HG02884 (cell line): ENCODE measurements at regions not wholly inside any gene's neighbourhood (a gene's known extent, or its start where the extent isn't known, plus 50 kb on each side); places are given as distances from the start of the nearest gene placed in this dataset.
"Not testable (repeated sequence)": the region's sequence is repeated elsewhere in the genome, so short reads cannot be mapped to it uniquely, and the experiment has no call there.

ENCODE experiments used
- ATAC-seq: cut with Tn5 transposase; IDR thresholded peaks from one replicate; pipeline ENCODE4 v1.9.1; 2021; ENCODE audit warnings: mild to moderate bottlenecking, moderate library complexity; ENCODE audit not compliant: unreplicated experiment

DNA sequence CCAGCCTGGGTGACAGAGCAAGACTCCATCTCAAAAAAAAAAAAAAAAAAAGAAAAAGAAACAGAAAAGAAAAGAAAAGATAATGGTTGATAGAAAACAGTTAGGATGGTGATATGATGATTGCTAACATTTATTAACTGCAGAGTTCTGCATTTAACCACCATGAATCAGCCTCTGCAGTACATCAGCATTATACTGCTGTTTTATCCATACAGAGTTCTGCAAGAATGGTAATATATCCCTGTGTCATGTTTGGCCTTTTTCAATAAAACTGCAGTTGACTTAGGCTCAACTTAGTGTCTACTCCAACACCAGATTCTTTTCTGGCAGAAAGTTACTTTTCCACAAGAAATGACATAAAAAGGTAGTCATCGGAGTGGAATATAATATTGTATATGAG lies 62.6 kb downstream of the DUSP6 start:
- no peak for ATAC-seq

DNA sequence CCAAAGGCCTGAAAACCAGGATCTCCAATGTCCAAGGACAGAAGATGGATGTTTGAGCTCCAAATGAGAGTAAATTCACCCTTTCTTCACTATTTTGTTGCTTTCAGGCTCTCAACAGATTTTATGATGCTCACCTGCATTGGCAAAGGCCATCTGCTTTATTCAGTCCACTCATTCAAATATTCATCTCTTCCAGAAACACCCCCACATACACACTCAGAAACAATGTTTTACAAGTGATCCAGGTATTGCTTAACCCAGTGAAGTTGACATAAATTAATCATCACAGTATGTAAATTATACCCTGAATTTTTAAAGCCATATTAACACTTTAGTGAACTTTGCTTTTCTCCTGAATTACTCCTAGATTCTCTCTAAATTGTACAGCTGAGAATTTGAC lies 63.3 kb downstream of the DUSP6 start:
- no peak for ATAC-seq

DNA sequence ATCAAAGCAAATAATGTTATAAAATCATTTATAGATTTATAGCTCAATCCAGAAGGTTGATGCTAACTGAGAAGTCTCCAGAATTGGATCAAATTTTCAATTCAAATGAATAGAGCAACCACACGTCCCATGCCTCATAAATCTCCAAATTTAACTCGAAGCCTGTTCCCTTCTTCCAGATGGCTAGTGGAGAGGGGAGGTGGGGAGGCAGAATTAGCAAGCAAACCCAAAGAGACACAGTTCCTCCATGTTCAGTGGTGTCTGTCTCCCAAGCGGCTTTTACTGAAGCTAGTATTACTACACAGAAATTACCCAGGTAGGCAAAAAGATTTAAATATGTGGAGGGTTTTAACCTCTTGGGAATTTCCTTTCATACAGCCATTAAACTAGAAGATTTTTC lies 65.8 kb downstream of the DUSP6 start:
- ATAC-seq, result no peak

DNA sequence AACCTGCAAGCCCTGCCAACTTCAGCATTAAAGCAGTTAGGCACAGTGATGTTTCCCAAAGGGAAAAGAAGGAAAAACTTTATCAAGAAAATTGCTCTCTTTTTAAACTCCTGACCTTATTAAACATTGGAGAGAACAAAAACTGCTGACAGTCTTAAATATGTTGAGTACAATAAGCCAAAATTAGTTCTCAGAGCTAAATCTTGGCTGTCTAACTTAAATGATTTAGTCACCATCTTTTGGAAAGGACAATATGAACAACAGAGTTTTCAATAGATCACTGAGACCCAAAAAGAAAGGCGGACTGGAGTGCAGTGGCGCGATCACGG lies 70.8 kb downstream of the DUSP6 start:
- no peak for ATAC-seq

DNA sequence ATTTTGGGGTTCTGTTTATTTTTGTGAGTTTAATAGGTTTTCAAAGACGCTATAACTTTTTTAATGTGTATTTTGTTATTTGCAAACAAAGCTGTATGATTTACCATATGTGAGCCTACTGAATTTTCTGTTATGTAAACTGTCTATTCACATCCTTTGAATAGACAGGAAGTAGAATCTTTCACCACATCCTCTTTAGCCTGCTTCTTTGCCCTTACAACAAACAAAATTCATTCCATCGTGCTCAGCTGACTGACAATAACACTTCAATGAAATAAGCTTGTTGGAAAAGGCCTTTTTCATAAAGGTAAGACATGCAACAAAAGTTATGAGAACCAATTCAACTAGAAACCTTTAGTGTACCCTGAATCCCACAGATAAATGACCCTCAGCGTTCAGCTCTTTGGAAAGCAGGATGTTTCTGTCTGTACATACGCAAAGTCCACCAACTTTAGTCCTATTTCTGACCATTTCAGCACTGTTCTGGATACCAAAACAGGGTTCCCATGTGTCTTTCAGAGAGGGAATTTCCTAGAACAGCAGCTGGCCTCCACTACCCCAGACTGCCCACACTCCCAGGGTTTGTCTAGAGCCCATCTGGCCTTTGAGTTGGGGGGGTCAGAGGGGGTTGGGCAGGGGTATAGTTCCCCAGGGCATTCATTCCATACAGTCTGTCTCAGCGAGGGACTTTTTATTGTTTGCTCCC lies 71.3 kb downstream of the DUSP6 start:
- ATAC-seq, result no peak

DNA sequence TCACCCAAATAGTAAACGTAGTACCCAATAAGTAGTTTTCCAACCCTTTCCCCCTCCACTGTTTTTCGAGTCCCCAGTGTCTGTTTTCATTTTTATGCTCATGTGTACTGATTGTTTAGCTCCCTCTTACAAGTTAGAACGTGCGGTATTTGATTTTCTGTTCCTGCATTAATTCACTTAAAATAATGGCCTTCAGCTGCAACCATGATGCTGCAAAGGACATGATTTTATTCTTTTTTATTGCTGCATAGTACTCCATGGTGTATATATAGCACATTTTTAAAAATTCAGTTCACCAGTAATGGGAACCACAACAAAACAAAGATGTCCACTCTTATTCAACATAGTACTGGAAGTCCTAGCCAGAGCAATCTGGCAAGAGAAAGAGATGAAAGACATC lies 72.8 kb downstream of the DUSP6 start:
- no peak for ATAC-seq

DNA sequence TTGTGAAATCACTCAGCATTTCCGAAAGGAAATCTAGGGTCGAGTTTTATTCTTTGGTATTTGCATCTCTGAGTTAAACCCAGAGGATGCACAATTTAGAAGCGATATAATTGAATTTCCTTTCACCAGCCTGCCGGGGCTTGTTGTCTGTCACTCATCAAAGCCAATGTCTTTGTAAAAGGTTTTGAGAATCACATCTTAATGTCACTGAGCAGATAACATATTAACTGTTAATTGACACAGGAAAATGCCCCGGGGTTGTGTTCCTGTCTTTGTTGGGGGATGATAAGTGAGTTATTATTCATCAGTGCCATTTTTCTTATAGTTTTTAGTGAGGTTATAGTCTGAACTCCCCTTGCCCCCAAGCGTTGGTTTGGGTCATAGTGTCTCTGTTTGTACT lies 73.4 kb downstream of the DUSP6 start:
- ATAC-seq, result no peak

DNA sequence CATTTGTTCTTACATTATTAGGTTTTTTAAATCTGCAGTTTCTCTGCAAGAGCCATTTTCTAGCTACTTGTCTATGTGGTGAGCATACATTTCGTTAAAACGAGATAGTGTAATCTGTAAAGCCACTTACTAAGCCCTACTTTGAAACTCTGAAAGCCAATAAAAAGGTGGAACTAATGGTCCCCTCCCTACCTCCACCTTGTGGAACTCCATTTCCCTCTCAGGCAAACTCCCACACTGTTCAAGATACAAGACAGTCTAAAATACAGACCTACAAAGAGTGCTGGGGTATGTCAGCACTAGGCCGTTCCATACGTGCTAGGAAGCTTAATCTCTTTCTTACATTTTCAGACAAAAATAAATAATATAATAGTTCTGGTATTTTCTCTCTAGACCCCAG lies 74.1 kb downstream of the DUSP6 start:
- ATAC-seq, result no peak

DNA sequence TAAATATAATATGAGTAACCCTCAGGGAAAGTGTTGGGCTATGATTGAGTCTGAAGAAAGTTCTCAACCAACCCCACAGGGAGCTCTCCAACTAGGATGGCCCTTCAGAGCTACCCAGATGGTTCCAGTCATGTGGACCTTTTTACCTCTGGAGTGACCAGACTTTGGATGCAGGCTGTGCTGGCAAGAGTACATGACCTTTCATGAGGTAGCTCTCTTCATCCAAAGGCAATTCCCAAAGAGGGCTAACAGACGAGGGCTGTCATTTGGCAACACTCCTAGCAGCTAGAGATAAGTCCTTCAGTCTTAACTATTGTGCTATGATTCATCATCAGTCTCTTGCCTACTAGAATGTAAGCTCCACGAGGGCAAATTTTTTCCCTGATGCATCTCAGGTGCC lies 75.4 kb downstream of the DUSP6 start:
- ATAC-seq, result no peak

DNA sequence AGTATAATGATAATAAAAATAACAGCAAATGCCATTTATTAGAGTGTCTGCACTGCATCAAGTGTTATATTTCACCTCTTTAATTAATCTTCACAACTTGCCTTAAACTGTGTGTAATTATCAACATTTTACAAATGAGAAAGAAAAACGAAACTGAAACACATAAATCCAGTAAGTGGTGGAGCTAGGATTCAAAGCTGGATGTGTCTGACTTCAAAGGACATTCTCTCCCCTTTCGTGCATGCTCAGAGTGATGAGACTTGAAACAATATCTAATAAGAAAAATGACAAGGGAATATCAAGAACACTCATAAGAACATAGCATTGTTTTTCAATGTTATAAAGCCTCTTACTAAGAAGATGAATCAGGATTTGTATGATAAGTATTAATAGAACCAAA lies 78.8 kb downstream of the DUSP6 start:
- no peak for ATAC-seq

DNA sequence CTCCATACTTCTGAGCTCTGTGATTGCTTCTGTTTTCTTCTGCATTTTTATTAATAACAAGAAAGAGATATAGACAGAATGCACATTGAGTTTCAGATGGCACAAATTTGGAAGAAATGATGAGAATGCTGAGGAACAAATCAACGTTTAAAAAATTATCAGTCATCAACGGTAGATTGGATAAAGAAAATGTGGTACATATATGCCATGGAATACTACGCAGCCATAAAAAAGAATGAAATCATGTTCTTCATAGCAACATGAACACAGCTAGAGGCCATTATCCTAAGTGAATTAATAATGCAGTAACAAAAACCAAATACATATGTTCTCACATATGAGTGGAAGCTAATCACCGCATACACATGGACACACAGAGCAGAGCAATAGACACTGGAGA lies 81.8 kb downstream of the DUSP6 start:
- no peak for ATAC-seq

DNA sequence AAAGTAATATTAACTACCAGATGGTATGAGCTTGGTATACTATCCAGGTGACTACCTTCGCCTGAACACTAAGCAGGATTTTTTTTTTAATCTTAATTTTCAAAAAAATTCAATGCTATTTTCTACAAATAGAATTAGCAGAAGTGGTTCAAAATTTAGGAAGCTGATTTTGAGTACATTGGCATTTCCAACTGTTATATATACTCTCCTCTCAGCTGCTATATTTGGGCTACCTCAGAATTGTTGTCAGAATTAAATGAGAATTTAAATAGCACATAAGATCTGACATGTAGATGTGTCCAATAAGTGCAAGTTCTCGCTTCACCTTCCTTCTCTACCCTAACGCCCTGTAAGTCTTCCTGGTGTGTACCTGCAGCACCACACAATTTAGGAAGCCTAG lies 83.1 kb downstream of the DUSP6 start:
- no peak for ATAC-seq

DNA sequence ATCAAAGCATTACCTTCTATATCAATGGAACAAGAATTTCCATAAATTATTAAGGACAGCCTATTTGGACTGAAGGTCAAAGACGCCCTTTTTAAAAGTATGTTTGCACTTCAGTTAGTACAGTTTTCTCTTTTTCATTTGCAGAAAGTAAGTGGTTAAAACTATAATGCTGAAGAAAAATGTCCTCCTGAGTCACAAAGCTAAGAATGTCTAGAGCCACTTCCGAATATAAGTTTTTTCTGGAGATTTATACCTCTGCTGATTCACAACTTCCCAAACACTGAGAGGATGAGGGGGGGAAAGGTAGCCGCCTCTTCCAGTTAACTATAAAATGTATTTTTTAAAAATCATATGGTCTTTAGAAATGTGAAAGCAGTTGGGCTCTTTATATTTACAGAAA lies 84.9 kb downstream of the DUSP6 start:
- no peak for ATAC-seq

DNA sequence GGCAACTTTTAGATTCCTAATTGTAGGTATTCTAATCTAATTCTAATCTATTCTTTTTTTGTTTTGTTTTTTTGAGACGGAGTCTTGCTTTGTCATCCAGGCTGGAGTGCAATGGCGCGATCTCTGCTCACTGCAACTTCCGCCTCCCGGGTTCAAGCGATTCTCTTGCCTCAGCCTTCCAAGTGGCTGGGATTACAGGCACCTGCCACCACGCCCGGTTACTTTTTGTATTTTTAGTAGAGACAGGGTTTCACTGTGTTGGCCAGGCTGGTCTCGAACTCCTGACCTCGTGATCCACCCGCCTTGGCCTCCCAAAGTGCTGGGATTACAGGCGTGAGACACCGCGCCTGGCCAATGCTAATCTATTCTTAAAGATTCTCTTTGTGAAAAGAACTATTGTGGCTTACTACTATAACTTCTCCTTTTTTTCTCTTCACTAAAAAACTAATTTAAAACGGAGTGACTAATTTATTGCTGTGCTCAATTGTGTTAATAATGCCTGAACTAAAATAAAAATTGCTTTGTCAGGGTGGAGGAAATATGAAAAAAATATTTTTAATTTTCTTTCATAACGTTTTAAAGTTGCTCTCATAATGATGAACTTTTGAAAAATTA lies 85.6 kb downstream of the DUSP6 start:
- ATAC-seq, result not testable (repeated sequence)

DNA sequence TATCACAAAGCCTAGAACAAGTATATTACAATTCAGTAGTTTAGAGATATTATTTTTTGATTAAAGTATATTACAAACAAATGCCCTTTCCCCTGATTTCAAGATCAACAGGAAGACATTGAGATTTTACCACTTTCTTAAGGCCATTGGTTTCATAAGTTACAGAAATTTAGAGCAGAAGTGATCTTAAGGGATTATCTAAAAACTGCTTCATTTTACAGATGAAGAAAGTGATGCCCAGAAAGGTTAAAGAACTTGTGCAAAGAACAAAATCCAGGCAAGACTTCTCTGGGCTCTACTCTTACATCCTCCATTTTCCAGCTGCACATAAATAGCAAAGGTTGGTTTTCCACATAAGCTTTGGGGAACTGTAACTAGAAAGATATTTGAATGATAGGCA lies 87.5 kb downstream of the DUSP6 start:
- ATAC-seq, result no peak

DNA sequence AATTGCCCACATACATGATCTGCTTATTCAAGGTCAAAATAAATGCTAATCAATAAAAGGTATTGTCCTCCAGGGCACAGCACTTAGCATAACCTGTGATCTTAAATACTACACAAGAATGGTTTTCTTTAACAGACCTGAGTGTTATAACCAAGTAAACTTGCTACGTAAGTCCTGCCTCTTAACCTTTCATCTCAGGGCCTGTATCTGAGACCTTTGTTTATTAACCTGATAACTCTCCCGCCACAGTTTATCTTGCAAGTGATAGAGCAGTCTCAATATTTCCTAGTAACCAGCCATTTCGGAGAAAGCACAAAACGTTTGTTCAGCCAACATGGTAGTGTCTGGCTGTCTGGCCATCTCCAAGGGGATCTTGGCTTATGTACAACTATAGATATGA lies 88.4 kb downstream of the DUSP6 start:
- ATAC-seq, result no peak

DNA sequence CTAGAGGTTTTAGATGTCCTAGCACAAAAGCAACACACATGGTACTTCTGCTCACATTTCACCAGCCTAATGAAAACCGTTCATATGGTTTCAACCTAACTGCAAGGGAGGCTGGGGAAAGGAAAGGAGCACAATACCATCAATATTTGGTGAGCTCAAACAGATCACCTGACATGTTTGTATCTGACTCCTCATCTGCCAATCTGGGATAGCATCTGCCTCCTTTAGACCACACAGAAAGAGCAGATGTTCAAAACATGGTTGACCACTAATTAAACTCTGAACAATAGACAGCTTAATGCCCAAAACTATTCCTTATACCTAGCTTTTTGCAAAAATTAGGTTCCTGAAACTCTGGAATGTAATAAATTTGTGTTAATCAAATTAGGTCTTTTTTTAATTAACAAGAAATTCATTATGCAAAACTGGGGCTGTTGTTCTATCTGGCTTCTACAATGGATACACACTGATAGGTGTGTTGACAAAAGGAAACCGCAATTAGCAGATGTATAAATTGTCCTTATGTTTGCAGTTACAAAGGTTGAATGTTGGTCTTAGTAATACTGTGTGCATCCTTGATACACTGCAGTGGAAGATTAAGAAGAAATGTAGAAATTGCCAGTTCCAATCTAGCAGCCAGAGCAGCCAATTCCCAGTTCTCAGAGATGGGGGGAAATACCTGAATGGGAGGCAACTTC lies 89.3 kb downstream of the DUSP6 start:
- no peak for ATAC-seq

DNA sequence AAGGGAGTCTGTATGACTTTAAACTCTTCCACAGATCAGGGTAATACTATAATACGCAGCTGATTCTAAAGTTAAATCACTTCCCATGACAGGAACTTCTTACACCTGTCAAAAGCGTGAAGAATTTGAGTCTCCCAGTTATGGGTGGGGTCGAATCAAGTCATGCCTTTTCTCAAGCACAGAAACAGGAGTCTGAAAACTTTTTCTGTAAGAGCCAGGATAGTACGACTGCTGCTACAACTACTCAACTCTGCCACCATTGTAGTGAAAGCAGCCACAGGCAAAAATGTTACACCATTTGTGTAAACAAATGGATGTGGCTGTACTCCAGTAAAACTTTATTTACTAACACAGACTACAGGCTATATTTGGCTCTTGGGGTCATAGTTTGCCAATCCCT lies 90.3 kb downstream of the DUSP6 start:
- no peak for ATAC-seq

DNA sequence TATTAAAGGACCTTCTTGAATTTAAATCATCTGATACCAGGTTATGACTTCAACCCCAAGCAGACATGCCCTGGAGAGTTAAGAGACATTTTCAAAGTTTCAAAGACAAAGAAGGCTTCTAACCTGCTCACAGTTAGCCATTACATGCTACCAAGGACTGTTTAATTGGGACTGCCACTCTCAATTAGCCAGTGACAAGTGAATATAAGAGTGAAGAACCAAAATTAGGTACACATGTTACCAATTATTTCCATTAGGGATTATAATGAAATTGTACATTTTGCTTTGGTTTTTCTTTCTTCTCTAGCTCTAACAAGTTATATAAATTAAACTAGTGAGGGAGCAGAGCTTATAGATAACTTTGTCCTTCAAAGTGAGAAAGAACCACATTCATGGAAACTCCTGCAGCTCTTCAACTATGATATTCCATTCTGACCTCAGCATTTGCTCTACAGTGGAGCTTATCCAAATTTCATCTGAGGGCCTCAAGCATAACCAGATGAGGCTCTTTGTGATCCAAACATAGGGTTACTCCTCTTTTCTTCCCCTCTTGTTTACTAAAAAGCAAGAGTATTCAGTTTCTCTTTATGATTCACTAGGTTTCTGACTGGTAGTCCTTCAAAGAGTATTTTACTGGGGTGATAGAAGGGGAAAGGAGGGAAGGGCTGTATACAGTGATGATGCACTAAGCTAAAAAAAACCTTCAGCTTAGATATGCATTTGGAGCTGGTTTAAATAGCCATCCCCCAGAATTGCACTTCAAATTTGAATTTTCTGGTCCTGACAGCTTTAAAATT lies 91.3 kb downstream of the DUSP6 start:
- no peak for ATAC-seq

DNA sequence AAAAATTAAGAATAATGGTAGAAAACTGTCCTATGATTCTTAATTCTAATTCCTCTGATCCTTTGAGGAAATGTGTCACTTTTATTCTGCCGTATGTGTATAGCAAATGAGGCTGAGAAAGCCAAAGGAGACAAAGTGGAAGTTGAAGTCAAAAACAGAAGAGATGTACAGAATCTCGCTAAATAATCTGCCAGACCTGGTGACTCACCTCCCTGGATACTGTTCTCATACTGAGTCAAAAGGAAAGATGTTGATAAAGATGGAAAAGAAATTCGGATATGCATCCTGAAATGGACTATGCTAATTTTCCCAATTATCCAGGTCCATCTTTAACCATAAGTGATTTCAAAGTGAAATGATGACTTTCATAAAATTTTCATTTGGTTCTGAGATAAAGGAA lies 92.5 kb downstream of the DUSP6 start:
- ATAC-seq, result no peak

DNA sequence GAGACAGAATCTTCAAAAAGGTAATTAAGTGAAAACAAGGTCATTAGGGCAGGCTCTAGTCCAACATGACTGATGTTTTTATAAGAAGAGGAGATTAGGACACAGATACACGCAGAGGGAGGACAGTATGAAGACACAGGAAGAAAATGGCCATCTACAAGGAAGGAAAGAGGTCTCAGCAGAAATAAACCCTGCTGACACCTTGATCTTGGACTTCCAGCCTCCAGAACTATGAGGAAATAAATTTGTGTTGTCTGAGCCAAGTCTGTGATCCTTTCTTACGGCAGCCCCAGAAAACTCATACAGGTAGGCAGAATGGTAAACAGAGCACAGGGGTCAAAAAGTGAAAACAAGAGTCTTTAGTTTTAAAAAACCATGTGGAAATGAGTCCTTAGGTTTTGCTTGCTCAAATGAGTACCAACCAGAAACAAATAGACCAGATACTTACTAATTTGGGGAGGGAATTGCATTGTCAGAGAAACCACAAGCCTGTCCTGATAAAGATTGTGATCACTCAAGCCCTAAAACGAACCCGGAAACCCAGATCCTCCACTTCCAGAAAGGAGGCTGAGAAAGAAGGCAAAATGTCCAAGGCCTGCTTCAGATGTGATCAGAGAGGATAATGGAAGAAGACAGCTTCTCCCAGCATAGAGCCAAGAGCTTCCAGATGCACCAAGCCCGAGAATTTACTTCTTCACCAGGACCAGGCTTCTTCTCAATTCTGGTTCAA lies 93.9 kb downstream of the DUSP6 start:
- no peak for ATAC-seq
